GM21825 (cell line): ENCODE measurements at regions not wholly inside any gene's neighbourhood (a gene's known extent, or its start where the extent isn't known, plus 50 kb on each side); places are given as distances from the start of the nearest gene placed in this dataset.

Experiments
- ATAC-seq: cut with Tn5 transposase; IDR thresholded peaks from one replicate; pipeline ENCODE4 v1.9.1; 2021; ENCODE audit warnings: mild to moderate bottlenecking, moderate library complexity; ENCODE audit not compliant: unreplicated experiment

GRCh38 chr4:59983852-59984251, 1216.3 kb upstream of the ADGRL3 start:
- ATAC-seq: no peak

- no peak for ATAC-seq
These were observed 1212.8 kb upstream of the ADGRL3 start for GRCh38 chr4:59987289-59987688.

GRCh38 chr4:59994118-59994517, 1206.0 kb upstream of the ADGRL3 start:
- ATAC-seq: no peak

- no peak for ATAC-seq
These were observed 1197.4 kb upstream of the ADGRL3 start for GRCh38 chr4:60002603-60003337.

- ATAC-seq: no peak
These were observed 1186.5 kb upstream of the ADGRL3 start for GRCh38 chr4:60013464-60014184.

GRCh38 chr4:60016971-60017370, 1183.2 kb upstream of the ADGRL3 start:
- ATAC-seq: no peak

- no peak for ATAC-seq
These were observed 1180.9 kb upstream of the ADGRL3 start for GRCh38 chr4:60019180-60019579.

GRCh38 chr4:60019946-60020345, 1180.2 kb upstream of the ADGRL3 start:
- ATAC-seq: no peak

GRCh38 chr4:60020389-60020788, 1179.7 kb upstream of the ADGRL3 start:
- no peak for ATAC-seq

GRCh38 chr4:60033826-60034225, 1166.3 kb upstream of the ADGRL3 start:
- no peak for ATAC-seq

GRCh38 chr4:60034361-60034760, 1165.8 kb upstream of the ADGRL3 start:
- no peak for ATAC-seq

- no peak for ATAC-seq
These were observed 1160.2 kb upstream of the ADGRL3 start for GRCh38 chr4:60039908-60040307.

- no peak for ATAC-seq
These were observed 1157.9 kb upstream of the ADGRL3 start for GRCh38 chr4:60042231-60042652.

- ATAC-seq: no peak
These were observed 1157.2 kb upstream of the ADGRL3 start for GRCh38 chr4:60042941-60043340.

GRCh38 chr4:60078984-60079383, 1121.1 kb upstream of the ADGRL3 start:
- ATAC-seq: no peak

GRCh38 chr4:60081839-60082238, 1118.3 kb upstream of the ADGRL3 start:
- ATAC-seq: no peak

- ATAC-seq: no peak
These were observed 1111.2 kb upstream of the ADGRL3 start for GRCh38 chr4:60088807-60089486.

GRCh38 chr4:60089546-60090273, 1110.4 kb upstream of the ADGRL3 start:
- ATAC-seq: no peak

GRCh38 chr4:60096676-60097075, 1103.5 kb upstream of the ADGRL3 start:
- ATAC-seq: no peak

- ATAC-seq: no peak
These were observed 1083.5 kb upstream of the ADGRL3 start for GRCh38 chr4:60116592-60116991.

GRCh38 chr4:60117726-60118323, 1082.3 kb upstream of the ADGRL3 start:
- ATAC-seq: no peak
